Trophoblast cell (in vitro differentiated cells and primary cell): ENCODE measurements at regions not wholly inside any gene's neighbourhood (a gene's known extent, or its start where the extent isn't known, plus 50 kb on each side); places are given as distances from the start of the nearest gene placed in this dataset.

Source experiments
- DNase-seq, 2 donors: peaks; one replicate each; pipeline ENCODE4 v3.0.0-alpha.2; 2016
- H2AFZ ChIP-seq: 2 replicates; pipeline ENCODE4 v1.6.1; 2013; ENCODE audit warnings: low read length, moderate library complexity, mild to moderate bottlenecking; ENCODE audit not compliant: insufficient read depth, poor library complexity
- H2AK5ac ChIP-seq: 2 replicates; pipeline ENCODE4 v1.6.1; 2013; ENCODE audit warnings: mild to moderate bottlenecking, low read length
- H2BK120ac ChIP-seq: 2 replicates; pipeline ENCODE4 v1.6.1; 2013; ENCODE audit warnings: low read length, mild to moderate bottlenecking, moderate library complexity; ENCODE audit not compliant: insufficient read depth, poor library complexity
- H2BK12ac ChIP-seq: 2 replicates; pipeline ENCODE4 v1.6.1; 2013; ENCODE audit warnings: mild to moderate bottlenecking, low read length, moderate library complexity
- H2BK5ac ChIP-seq: 2 replicates; pipeline ENCODE4 v1.6.1; 2013; ENCODE audit warnings: low read length, low read depth, moderate library complexity, mild to moderate bottlenecking; ENCODE audit not compliant: poor library complexity
- H3K14ac ChIP-seq: 2 replicates; pipeline ENCODE4 v1.6.1; 2013; ENCODE audit warnings: mild to moderate bottlenecking, low read length
- H3K18ac ChIP-seq: 2 replicates; pipeline ENCODE4 v1.6.1; 2013; ENCODE audit warnings: mild to moderate bottlenecking, low read length
- H3K23ac ChIP-seq: 2 replicates; pipeline ENCODE4 v1.6.1; 2013; ENCODE audit warnings: low read length
- H3K27ac ChIP-seq: 2 replicates; pipeline ENCODE4 v1.5.1; 2013; ENCODE audit warnings: low read depth, mild to moderate bottlenecking, inconsistent platforms, low read length, moderate library complexity
- H3K27me3 ChIP-seq: 2 replicates; pipeline ENCODE4 v1.6.1; 2013; ENCODE audit warnings: inconsistent platforms, mild to moderate bottlenecking, low read length, moderate library complexity; ENCODE audit not compliant: insufficient read depth
- H3K36me3 ChIP-seq, 2 experiments: 1 replicate in 1 of 2; 2 replicates in 1 of 2; pipeline ENCODE4 v1.6.1; 2013; ENCODE audit warnings: low read length in 2 of 2, mild to moderate bottlenecking in 2 of 2, moderate library complexity in 1 of 2; ENCODE audit not compliant: insufficient read depth in 2 of 2, control insufficient read depth in 1 of 2
- H3K4ac ChIP-seq: 2 replicates; pipeline ENCODE4 v1.6.1; 2013; ENCODE audit warnings: low read depth, mild to moderate bottlenecking, low read length, moderate library complexity
- H3K4me1 ChIP-seq, 2 experiments: 1 replicate in 1 of 2; 2 replicates in 1 of 2; pipeline ENCODE4 v1.6.1; 2013; ENCODE audit warnings: low read length in 2 of 2, mild to moderate bottlenecking in 2 of 2, moderate library complexity in 1 of 2; ENCODE audit not compliant: insufficient read depth in 2 of 2, control insufficient read depth in 1 of 2
- H3K4me2 ChIP-seq: 2 replicates; pipeline ENCODE4 v1.6.1; 2013; ENCODE audit warnings: inconsistent platforms, mild to moderate bottlenecking, low read length, moderate library complexity
- H3K4me3 ChIP-seq: 2 replicates; pipeline ENCODE4 v1.5.1; 2013; ENCODE audit warnings: mild to moderate bottlenecking, low read depth, low read length, inconsistent platforms
- H3K79me1 ChIP-seq: one replicate; pipeline ENCODE4 v1.6.1; 2013; ENCODE audit warnings: low read length
- H3K79me2 ChIP-seq: 2 replicates; pipeline ENCODE4 v1.6.1; 2013; ENCODE audit warnings: low read length, mild to moderate bottlenecking; ENCODE audit not compliant: control insufficient read depth, insufficient read depth, poor library complexity
- H3K9ac ChIP-seq: 2 replicates; pipeline ENCODE4 v1.6.1; 2013; ENCODE audit warnings: mild to moderate bottlenecking, low read length
- H3K9me3 ChIP-seq: 2 replicates; pipeline ENCODE4 v1.6.1; 2013; ENCODE audit warnings: low read depth, mild to moderate bottlenecking, control low read depth, inconsistent platforms, low read length; ENCODE audit not compliant: insufficient read depth
- H4K12ac ChIP-seq: 2 replicates; pipeline ENCODE4 v1.6.1; 2013; ENCODE audit warnings: low read depth, mild to moderate bottlenecking, low read length, moderate library complexity
- H4K8ac ChIP-seq: 2 replicates; pipeline ENCODE4 v1.6.1; 2013; ENCODE audit warnings: low read depth, mild to moderate bottlenecking, low read length, moderate library complexity
- H4K91ac ChIP-seq: one replicate; pipeline ENCODE4 v1.6.1; 2013; ENCODE audit warnings: low read depth, mild to moderate bottlenecking, low read length, moderate library complexity
- WGBS: extraction: QIAGEN DNeasy Blood & Tissue Kit; methylation state at CpG from one replicate; pipeline ENCODE4 v1.1.7; 2013; ENCODE audit warnings: missing lambda C conversion rate; ENCODE audit not compliant: insufficient read length, insufficient coverage; ENCODE audit errors: extremely low coverage; 5-methylcytosine and 5-hydroxymethylcytosine counted together

DNA sequence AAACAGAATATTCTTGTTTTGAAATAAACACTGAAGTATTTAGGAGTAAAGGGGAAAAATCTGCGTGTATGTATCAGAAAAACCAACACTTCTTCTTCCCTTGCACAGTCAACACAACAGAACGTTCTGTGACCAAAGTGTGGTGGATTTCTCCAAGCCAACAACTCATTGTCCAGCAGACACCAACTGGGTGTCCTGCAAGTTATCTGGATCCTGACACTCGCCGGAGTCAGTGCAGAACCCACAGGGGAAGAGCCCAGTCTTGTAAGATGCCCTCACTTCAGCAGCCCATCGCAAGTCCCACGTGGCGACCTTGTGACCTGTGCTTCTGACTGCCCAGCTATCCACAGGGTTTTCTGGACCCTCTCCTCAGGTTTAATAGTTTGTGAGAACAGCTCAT is 630.7 kb upstream of the ZFP42 start:
- H3K18ac ChIP-seq, result no peak overlapping the region

GRCh38 chr4:187366530-187366929 is 629.0 kb upstream of the ZFP42 start:
- Histone ChIP-seq H4K91ac (no peak overlapping the region), H4K8ac (no peak overlapping the region), H3K36me3 (no peaks in the 10 kb centered on the region), H3K4me2 (no peak overlapping the region), H2BK12ac (no peak overlapping the region), H3K79me1 (no peaks in the 10 kb centered on the region), H3K4me1 (no peaks in the 10 kb centered on the region), H3K4ac (no peak overlapping the region), H2BK5ac (no peak overlapping the region), H3K23ac (no peak overlapping the region), H3K79me2 (no peaks in the 10 kb centered on the region), H2AK5ac (no peak overlapping the region), H3K4me3 (no peak overlapping the region), H3K18ac (no peak overlapping the region), H2AFZ (no peak overlapping the region), H4K12ac (no peak overlapping the region), H3K14ac (no peak overlapping the region), H2BK120ac (no peak overlapping the region), H3K9me3 (peaks cover 1% of the 10 kb centered on the region), H3K9ac (no peak overlapping the region), H3K27me3 (no peaks in the 10 kb centered on the region), H3K27ac (no peak overlapping the region)
- DNase-seq, result no peak
- no CpG with 5 or more reads among the region's 3 CpGs for WGBS

More for the DNA sequence above, 630.7 kb upstream of the ZFP42 start:
- no peaks in the 10 kb centered on the region for H3K27me3 ChIP-seq
- H3K4me2 ChIP-seq, result no peak overlapping the region
- H2AK5ac ChIP-seq, result no peak overlapping the region
- H3K27ac ChIP-seq, result no peak overlapping the region
- DNase-seq, result no peak
- H3K36me3 ChIP-seq, result no peaks in the 10 kb centered on the region
- H3K4ac ChIP-seq, result no peak overlapping the region
- H4K91ac ChIP-seq, result no peak overlapping the region
- no peak overlapping the region for H2BK12ac ChIP-seq
- no peak overlapping the region for H2AFZ ChIP-seq
- H3K9ac ChIP-seq, result no peak overlapping the region
- no peak overlapping the region for H4K12ac ChIP-seq
- H4K8ac ChIP-seq, result no peak overlapping the region
- no peaks in the 10 kb centered on the region for H3K79me1 ChIP-seq
- H2BK120ac ChIP-seq, result no peak overlapping the region
- no peak overlapping the region for H3K14ac ChIP-seq
- peaks cover 1% of the 10 kb centered on the region for H3K9me3 ChIP-seq
- no peaks in the 10 kb centered on the region for H3K4me1 ChIP-seq
- no CpG with 5 or more reads among the region's 7 CpGs for WGBS
- no peak overlapping the region for H2BK5ac ChIP-seq
- H3K23ac ChIP-seq, result no peak overlapping the region
- no peaks in the 10 kb centered on the region for H3K79me2 ChIP-seq
- no peak overlapping the region for H3K4me3 ChIP-seq

- Histone ChIP-seq H4K91ac (no peak overlapping the region), H3K79me1 (no peaks in the 10 kb centered on the region), H3K9me3 (peaks cover 1% of the 10 kb centered on the region), H3K4me3 (no peak overlapping the region), H3K14ac (no peak overlapping the region), H4K12ac (no peak overlapping the region), H2BK12ac (no peak overlapping the region), H3K9ac (no peak overlapping the region), H3K4me1 (no peaks in the 10 kb centered on the region), H2BK120ac (no peak overlapping the region), H3K79me2 (no peaks in the 10 kb centered on the region), H2AFZ (no peak overlapping the region), H3K4me2 (no peak overlapping the region), H3K18ac (no peak overlapping the region), H2AK5ac (no peak overlapping the region), H3K23ac (no peak overlapping the region), H3K36me3 (no peaks in the 10 kb centered on the region), H3K4ac (no peak overlapping the region), H4K8ac (no peak overlapping the region), H2BK5ac (no peak overlapping the region), H3K27ac (no peak overlapping the region), H3K27me3 (no peaks in the 10 kb centered on the region)
- DNase-seq, result no peak
Observed at GRCh38 chr4:187370918-187371317, 624.7 kb upstream of the ZFP42 start.

DNA sequence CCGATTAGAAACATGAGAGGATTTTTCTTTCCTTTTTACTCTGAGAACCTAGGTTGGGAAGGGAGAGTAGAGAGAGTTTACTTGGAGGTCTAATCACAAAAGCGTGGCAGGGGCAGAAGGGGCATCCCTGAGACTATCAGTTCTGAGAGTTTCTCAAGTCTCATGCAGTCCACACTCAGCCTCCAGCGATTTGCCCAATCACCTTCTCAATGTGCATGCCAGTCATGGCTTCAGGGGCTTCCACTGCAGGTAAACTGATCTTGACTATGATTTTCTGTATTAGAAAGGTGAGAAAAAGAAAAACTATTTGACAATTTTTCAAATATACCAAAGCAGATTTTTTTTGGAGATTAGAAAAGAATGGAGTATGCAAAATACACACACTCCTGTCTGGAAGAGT is 617.1 kb upstream of the ZFP42 start:
- H3K79me1 ChIP-seq, result no peaks in the 10 kb centered on the region
- no peak overlapping the region for H4K91ac ChIP-seq
- DNase-seq, result peak; percentile 71 to 87
- H3K36me3 ChIP-seq, result no peaks in the 10 kb centered on the region
- H2BK5ac ChIP-seq, result no peak overlapping the region
- no peaks in the 10 kb centered on the region for H3K9me3 ChIP-seq
- H2AFZ ChIP-seq, result no peak overlapping the region
- H3K27ac ChIP-seq, result no peak overlapping the region
- no peak overlapping the region for H2AK5ac ChIP-seq
- no CpG with 5 or more reads among the region's 3 CpGs for WGBS
- H3K18ac ChIP-seq, result no peak overlapping the region
- H2BK12ac ChIP-seq, result no peak overlapping the region
- no peaks in the 10 kb centered on the region for H3K79me2 ChIP-seq
- no peak overlapping the region for H3K4me3 ChIP-seq
- H4K12ac ChIP-seq, result no peak overlapping the region
- H3K27me3 ChIP-seq, result no peaks in the 10 kb centered on the region
- H4K8ac ChIP-seq, result no peak overlapping the region
- no peak overlapping the region for H3K23ac ChIP-seq
- H3K4ac ChIP-seq, result no peak overlapping the region
- H2BK120ac ChIP-seq, result no peak overlapping the region
- H3K14ac ChIP-seq, result no peak overlapping the region
- no peak overlapping the region for H3K9ac ChIP-seq
- H3K4me1 ChIP-seq, result peaks cover 0 to 4% of the 10 kb centered on the region in 2 experiments
- no peak overlapping the region for H3K4me2 ChIP-seq
